PC-9 (cell line): ENCODE measurements at regions not wholly inside any gene's neighbourhood (a gene's known extent, or its start where the extent isn't known, plus 50 kb on each side); places are given as distances from the start of the nearest gene placed in this dataset.

ENCODE experiments used
- BruUV-seq: library from RNA; stranded (reverse); fragments of 400-500 nt; replicated peaks from 2 replicates; lab custom pipeline; 2021; lab: Mats Ljungman, UMichigan
- CTCF ChIA-PET: fragments of 300-600 bp; sonication (Branson Sonifier 250); formaldehyde crosslinking; loops from one replicate; lab custom pipeline; 2022; ENCODE audit warnings: antibody characterized with exemption; lab: Charles Lee
- POLR2A ChIA-PET: fragments of 300-600 bp; sonication (Branson Sonifier 250); formaldehyde crosslinking; loops from one replicate; lab custom pipeline; 2022; ENCODE audit warnings: antibody characterized with exemption; ENCODE audit not compliant: unreplicated experiment; lab: Charles Lee
- DNase-seq, 2 experiments: peaks; one replicate each; pipeline versions ENCODE4 v3.0.0 to v3.0.0-alpha.2; 2015 to 2022; ENCODE audit warnings: mixed read lengths in 1 of 2
- H2AFZ ChIP-seq: fragments of 200-600 bp; sonication (generic); 2 replicates; pipeline ENCODE4 v1.8.1; 2017; ENCODE audit warnings: antibody characterized with exemption
- H3F3A ChIP-seq: fragments of 200-600 bp; sonication (generic); 2 replicates; pipeline ENCODE4 v1.8.1; 2017; ENCODE audit warnings: antibody characterized with exemption, mild to moderate bottlenecking, low read depth; ENCODE audit not compliant: insufficient read depth
- H3K27ac ChIP-seq: fragments of 200-600 bp; sonication (generic); 2 replicates; pipeline ENCODE4 v1.6.1; 2016; ENCODE audit warnings: mixed run types
- H3K27me3 ChIP-seq: fragments of 200-600 bp; sonication (generic); 2 replicates; pipeline ENCODE4 v1.6.1; 2016; ENCODE audit warnings: low read depth, mixed run types; ENCODE audit not compliant: insufficient read depth
- H3K36me3 ChIP-seq: fragments of 200-600 bp; sonication (generic); 2 replicates; pipeline ENCODE4 v1.6.1; 2016; ENCODE audit warnings: low read depth, mixed run types
- H3K4me1 ChIP-seq: fragments of 200-600 bp; sonication (generic); replicated peaks from 2 replicates; pipeline ENCODE4 v1.6.1; 2016; ENCODE audit warnings: mixed run types; ENCODE audit not compliant: insufficient read depth
- H3K4me2 ChIP-seq: fragments of 200-600 bp; sonication (generic); 2 replicates; pipeline ENCODE4 v1.6.1; 2017; ENCODE audit warnings: mixed run types
- H3K4me3 ChIP-seq: fragments of 200-600 bp; sonication (generic); 2 replicates; pipeline ENCODE4 v1.6.1; 2016; ENCODE audit warnings: mixed run types
- H3K79me2 ChIP-seq: fragments of 200-600 bp; sonication (generic); 2 replicates; pipeline ENCODE4 v1.6.1; 2017; ENCODE audit warnings: low read depth, mixed run types
- H3K9me2 ChIP-seq: fragments of 200-600 bp; sonication (generic); 2 replicates; pipeline ENCODE4 v1.8.1; 2017; ENCODE audit warnings: mild to moderate bottlenecking; ENCODE audit not compliant: insufficient read depth
- H3K9me3 ChIP-seq: fragments of 200-600 bp; sonication (generic); 2 replicates; pipeline ENCODE4 v1.8.1; 2016; ENCODE audit warnings: low read depth; ENCODE audit not compliant: insufficient read depth
- H4K20me1 ChIP-seq: fragments of 200-600 bp; sonication (generic); 2 replicates; pipeline ENCODE4 v1.8.1; 2017; ENCODE audit not compliant: insufficient read depth
- EZH2 ChIP-seq: fragments of 200-600 bp; sonication (generic); IDR thresholded peaks from 2 replicates; pipeline ENCODE4 v1.8.0; 2017; ENCODE audit warnings: antibody characterized with exemption, low read depth
- intact Hi-C: fragments of 100-400 bp; cut with micrococcal nuclease; formaldehyde crosslinking; loops from one replicate; pipeline ENCODE4 v1.10.0; 2022; ENCODE audit not compliant: unreplicated experiment
- TF ChIP-seq, protein P1 (sequence below): fragments of 200-600 bp; sonication (generic); conservative IDR thresholded peaks from 2 replicates; pipeline ENCODE4 v1.6.1; 2017; ENCODE audit warnings: mixed run types, antibody characterized with exemption, mild to moderate bottlenecking, moderate library complexity

DNA sequence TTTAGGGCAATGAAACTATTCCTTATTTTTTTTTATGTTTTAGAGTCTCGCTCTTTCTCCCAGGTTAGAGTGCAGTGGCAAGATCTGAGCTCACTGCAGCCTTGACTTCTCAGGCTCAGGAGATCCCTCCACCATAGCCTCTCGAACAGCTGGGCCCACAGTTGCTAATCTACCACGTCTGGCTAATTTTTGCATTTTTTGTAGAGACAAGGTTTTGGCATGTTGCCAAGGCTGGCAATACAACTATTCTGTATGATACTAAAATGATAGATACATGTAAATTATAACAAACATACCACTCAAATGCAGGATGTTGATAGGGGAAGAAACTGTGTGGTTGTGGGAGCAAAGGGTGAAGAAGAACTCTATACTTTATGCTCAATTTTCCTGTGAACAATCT lies 401.3 kb downstream of the ZFHX3 start:
- Histone ChIP-seq H3K79me2 (no peaks in the 10 kb centered on the region; the same call in 1 of the 2 replicates), H3K4me3 (no peak overlapping the region), H3K4me2 (no peak overlapping the region), H4K20me1 (no peaks in the 10 kb centered on the region), H2AFZ (no peak overlapping the region), H3K9me2 (0 out of 2 replicates have a peak, but pooled peaks cover 3% of the 10 kb centered on the region), H3K9me3 (no peaks in the 10 kb centered on the region), H3F3A (no peaks in the 10 kb centered on the region), H3K4me1 (no peaks in the 10 kb centered on the region), H3K27me3 (no peaks in the 10 kb centered on the region), H3K36me3 (no peaks in the 10 kb centered on the region), H3K27ac (no peak overlapping the region)
- TF ChIP-seq, protein P1, sequence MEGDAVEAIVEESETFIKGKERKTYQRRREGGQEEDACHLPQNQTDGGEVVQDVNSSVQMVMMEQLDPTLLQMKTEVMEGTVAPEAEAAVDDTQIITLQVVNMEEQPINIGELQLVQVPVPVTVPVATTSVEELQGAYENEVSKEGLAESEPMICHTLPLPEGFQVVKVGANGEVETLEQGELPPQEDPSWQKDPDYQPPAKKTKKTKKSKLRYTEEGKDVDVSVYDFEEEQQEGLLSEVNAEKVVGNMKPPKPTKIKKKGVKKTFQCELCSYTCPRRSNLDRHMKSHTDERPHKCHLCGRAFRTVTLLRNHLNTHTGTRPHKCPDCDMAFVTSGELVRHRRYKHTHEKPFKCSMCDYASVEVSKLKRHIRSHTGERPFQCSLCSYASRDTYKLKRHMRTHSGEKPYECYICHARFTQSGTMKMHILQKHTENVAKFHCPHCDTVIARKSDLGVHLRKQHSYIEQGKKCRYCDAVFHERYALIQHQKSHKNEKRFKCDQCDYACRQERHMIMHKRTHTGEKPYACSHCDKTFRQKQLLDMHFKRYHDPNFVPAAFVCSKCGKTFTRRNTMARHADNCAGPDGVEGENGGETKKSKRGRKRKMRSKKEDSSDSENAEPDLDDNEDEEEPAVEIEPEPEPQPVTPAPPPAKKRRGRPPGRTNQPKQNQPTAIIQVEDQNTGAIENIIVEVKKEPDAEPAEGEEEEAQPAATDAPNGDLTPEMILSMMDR: no peak
- no peak for TF ChIP-seq EZH2
- POLR2A ChIA-PET: no interaction called here
- no peak for DNase-seq
- intact Hi-C loops: no loop called here
- BruUV-seq: no TSS peak
- CTCF ChIA-PET: no interaction called here

DNA sequence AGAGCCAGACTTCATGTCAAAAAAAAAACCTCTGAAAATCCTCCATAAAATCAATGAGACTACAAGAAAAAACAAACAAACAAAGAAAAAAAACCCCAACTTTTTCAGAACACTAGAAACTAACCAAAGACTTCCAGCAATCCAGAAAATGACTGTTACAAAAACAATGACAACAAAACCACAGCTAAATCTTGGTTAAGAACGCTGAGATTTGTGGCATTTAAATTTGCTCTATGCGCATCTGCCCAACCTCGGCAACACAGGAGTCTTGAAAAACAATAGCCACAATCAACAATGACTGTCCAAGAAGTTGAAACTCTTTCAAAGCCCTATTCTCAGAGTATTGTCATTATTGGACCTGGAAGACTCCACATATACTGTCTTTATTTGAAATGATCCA lies 402.4 kb downstream of the ZFHX3 start:
- no peaks in the 10 kb centered on the region for H3K27me3 ChIP-seq
- ChIA-PET CTCF (no interaction called here), POLR2A (no interaction called here)
- H3K79me2 ChIP-seq: no peaks in the 10 kb centered on the region; the same call in 1 of the 2 replicates
- H3K27ac ChIP-seq: no peak overlapping the region
- intact Hi-C loops: no loop called here
- no peak overlapping the region for H2AFZ ChIP-seq
- H4K20me1 ChIP-seq: no peaks in the 10 kb centered on the region
- H3K9me3 ChIP-seq: no peaks in the 10 kb centered on the region
- TF ChIP-seq EZH2: no peak
- TF ChIP-seq, protein P1: no peak
- H3K4me3 ChIP-seq: no peak overlapping the region
- no peak overlapping the region for H3K4me2 ChIP-seq
- BruUV-seq: no TSS peak
- H3F3A ChIP-seq: no peaks in the 10 kb centered on the region
- H3K4me1 ChIP-seq: no peaks in the 10 kb centered on the region
- H3K36me3 ChIP-seq: no peaks in the 10 kb centered on the region
- 0 out of 2 replicates have a peak, but pooled peaks cover 3% of the 10 kb centered on the region for H3K9me2 ChIP-seq
- no peak for DNase-seq

DNA sequence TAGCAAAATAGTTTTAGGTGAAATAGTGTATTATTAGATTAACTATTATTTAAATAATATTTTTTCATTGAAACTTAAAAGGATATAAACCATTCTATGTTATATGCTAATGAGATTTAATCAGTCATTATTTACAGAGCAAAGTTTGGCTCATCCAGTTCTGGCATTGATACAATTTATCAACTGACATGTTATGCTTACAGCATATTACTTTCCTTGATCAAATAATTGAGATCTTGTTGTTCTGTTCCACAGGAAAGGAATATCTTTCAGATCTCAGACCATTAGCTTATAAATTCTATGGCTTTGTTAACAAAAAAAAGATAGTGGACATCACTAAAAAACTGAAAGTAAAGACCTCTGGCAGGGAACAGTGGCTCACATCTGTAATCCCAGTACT lies 403.0 kb downstream of the ZFHX3 start:
- Histone ChIP-seq H3K27me3 (no peaks in the 10 kb centered on the region), H3F3A (no peaks in the 10 kb centered on the region), H3K79me2 (no peaks in the 10 kb centered on the region; the same call in 1 of the 2 replicates), H3K4me3 (no peak overlapping the region), H3K27ac (no peak overlapping the region), H4K20me1 (no peaks in the 10 kb centered on the region), H3K36me3 (no peaks in the 10 kb centered on the region), H3K9me2 (0 out of 2 replicates have a peak, but pooled peaks cover 3% of the 10 kb centered on the region), H3K9me3 (no peaks in the 10 kb centered on the region), H3K4me1 (no peaks in the 10 kb centered on the region), H2AFZ (no peak overlapping the region), H3K4me2 (no peak overlapping the region)
- ChIA-PET CTCF (no interaction called here), POLR2A (no interaction called here)
- intact Hi-C loops: no loop called here
- no TSS peak for BruUV-seq
- TF ChIP-seq, protein P1: no peak
- TF ChIP-seq EZH2: no peak
- DNase-seq: no peak
